Left ventricle myocardium inferior (tissue), 1 donor: ENCODE measurements at regions not wholly inside any gene's neighbourhood (a gene's known extent, or its start where the extent isn't known, plus 50 kb on each side); places are given as distances from the start of the nearest gene placed in this dataset.

ENCODE experiments used
- DNase-seq: peaks from one replicate; pipeline ENCODE4 v3.0.0-alpha.2; 2020
- H3K27ac ChIP-seq: fragments of 200-600 bp; replicated peaks from 2 replicates; pipeline ENCODE4 v1.8.0; 2021
- H3K27me3 ChIP-seq: fragments of 200-600 bp; 2 replicates; pipeline ENCODE4 v1.8.0; 2021; ENCODE audit warnings: low read depth
- H3K36me3 ChIP-seq: fragments of 200-600 bp; 2 replicates; pipeline ENCODE4 v1.8.0; 2021
- H3K4me1 ChIP-seq: fragments of 200-600 bp; 2 replicates; pipeline ENCODE4 v1.8.0; 2021
- H3K4me3 ChIP-seq: fragments of 200-600 bp; 2 replicates; pipeline ENCODE4 v1.8.0; 2021; ENCODE audit warnings: mild to moderate bottlenecking, moderate library complexity
- H3K9me3 ChIP-seq: fragments of 200-600 bp; replicated peaks from 2 replicates; pipeline ENCODE4 v1.8.0; 2021
- CTCF ChIP-seq: fragments of 200-600 bp; IDR thresholded peaks from 2 replicates; pipeline ENCODE4 v1.8.0; 2021; ENCODE audit warnings: antibody characterized with exemption, mild to moderate bottlenecking, borderline replicate concordance
- intact Hi-C: fragments of 100-400 bp; cut with micrococcal nuclease; formaldehyde crosslinking; loops from one replicate; pipeline ENCODE4 v1.11.0; 2022
- donor health status: DM: no; HTN: yes; CAD: no; lungs with severe emphysema.

- no peaks in the 10 kb centered on the region for H3K27me3 ChIP-seq
- intact Hi-C loops, result no loop called here
- no peak overlapping the region for H3K27ac ChIP-seq
- H3K4me1 ChIP-seq, result no peaks in the 10 kb centered on the region
- no peak for DNase-seq
- H3K36me3 ChIP-seq, result no peaks in the 10 kb centered on the region
- H3K4me3 ChIP-seq, result no peak overlapping the region
- no peak for TF ChIP-seq CTCF
- no peaks in the 10 kb centered on the region for H3K9me3 ChIP-seq
Observed at GRCh38 chr3:81898336-81898735, 136.9 kb upstream of the GBE1 start.

- Histone ChIP-seq H3K27me3 (no peaks in the 10 kb centered on the region), H3K9me3 (no peaks in the 10 kb centered on the region), H3K36me3 (no peaks in the 10 kb centered on the region), H3K27ac (no peak overlapping the region), H3K4me1 (no peaks in the 10 kb centered on the region), H3K4me3 (no peak overlapping the region)
- TF ChIP-seq CTCF, result no peak
- no peak for DNase-seq
- intact Hi-C loops, result no loop called here
Observed at GRCh38 chr3:81894598-81894997, 133.2 kb upstream of the GBE1 start.

GRCh38 chr3:81891055-81891895 is 129.8 kb upstream of the GBE1 start:
- intact Hi-C loops, result no loop called here
- Histone ChIP-seq H3K9me3 (no peaks in the 10 kb centered on the region), H3K27ac (no peak overlapping the region), H3K27me3 (no peaks in the 10 kb centered on the region), H3K4me3 (no peak overlapping the region), H3K4me1 (no peaks in the 10 kb centered on the region), H3K36me3 (no peaks in the 10 kb centered on the region)
- no peak for TF ChIP-seq CTCF
- no peak for DNase-seq

- no peak overlapping the region for H3K4me3 ChIP-seq
- intact Hi-C loops, result no loop called here
- H3K27ac ChIP-seq, result no peak overlapping the region
- TF ChIP-seq CTCF, result no peak
- no peak for DNase-seq
- no peaks in the 10 kb centered on the region for H3K4me1 ChIP-seq
- H3K9me3 ChIP-seq, result no peaks in the 10 kb centered on the region
- no peaks in the 10 kb centered on the region for H3K36me3 ChIP-seq
- no peaks in the 10 kb centered on the region for H3K27me3 ChIP-seq
Observed at GRCh38 chr3:81888914-81889557, 127.6 kb upstream of the GBE1 start.

- no peak for TF ChIP-seq CTCF
- Histone ChIP-seq H3K4me1 (no peaks in the 10 kb centered on the region), H3K27me3 (no peaks in the 10 kb centered on the region), H3K36me3 (no peaks in the 10 kb centered on the region), H3K4me3 (no peak overlapping the region), H3K27ac (no peak overlapping the region), H3K9me3 (no peaks in the 10 kb centered on the region)
- no peak for DNase-seq
- intact Hi-C loops, result no loop called here
Observed at GRCh38 chr3:81887448-81887847, 126.0 kb upstream of the GBE1 start.
